ENCODE measurements at regions not wholly inside any gene's neighbourhood (a gene's known extent, or its start where the extent isn't known, plus 50 kb on each side); places are given as distances from the start of the nearest gene placed in this dataset.
A peak's percentile ranks its signal among the peaks of the same experiment; 100 is the strongest.

GRCh38 chr14:22226381-22226780, 362.6 kb downstream of the DAD1 start:
- Histone ChIP-seq H3K27ac (ENCODE audit: control insufficient read depth, insufficient read depth, low read length) (no peak overlapping the region), H3K9ac (ENCODE audit: control insufficient read depth, extremely low read depth, insufficient read depth, low read length) (no peak overlapping the region), H2AFZ (ENCODE audit: control insufficient read depth, low read length) (no peak overlapping the region), H3K4me1 (ENCODE audit: control insufficient read depth, extremely low read depth, insufficient read depth, low read length) (peaks cover 10% of the 10 kb centered on the region), H3K9me1 (ENCODE audit: control insufficient read depth, extremely low read depth, insufficient read depth, low read length) (no peaks in the 10 kb centered on the region), H3K9me3 (ENCODE audit: control insufficient read depth, low read depth, low read length) (no peaks in the 10 kb centered on the region), H3K36me3 (ENCODE audit: control insufficient read depth in 2 of 2, extremely low read depth in 1 of 2, insufficient read depth in 2 of 2, low read length in 2 of 2) (no peaks in the 10 kb centered on the region), H4K20me1 (ENCODE audit: control insufficient read depth, extremely low read depth, insufficient read depth, low read length) (no peaks in the 10 kb centered on the region), H3K4me3 (ENCODE audit: control insufficient read depth in 2 of 3, extremely low read depth in 1 of 3, insufficient read depth in 2 of 3, low read depth in 1 of 3, low read length in 3 of 3) (no peak overlapping the region), H3K4me2 (ENCODE audit: control insufficient read depth, extremely low read depth, insufficient read depth, low read depth, low read length) (no peak overlapping the region), H3K27me3 (ENCODE audit: control insufficient read depth, extremely low read depth, insufficient read depth, low read length) (no peaks in the 10 kb centered on the region), H3K79me2 (ENCODE audit: control insufficient read depth, insufficient read depth, low read length) (no peaks in the 10 kb centered on the region)
- FAIRE-seq (no peak), DNase-seq (ENCODE audit: low read depth, low spot score) (no peak)
- TF ChIP-seq EZH2 (IDR thresholded peaks at IDR 0.05; ENCODE audit: low read length) (no peak), CTCF (optimal IDR thresholded peaks at IDR 0.05 in 1 of 3, IDR thresholded peaks at IDR 0.05 in 1 of 3, conservative IDR thresholded peaks at IDR 0.05 in 1 of 3; ENCODE audit: extremely low read depth in 1 of 3, insufficient read depth in 2 of 3, low read length in 3 of 3) (peak; percentile 28 to 36 (median 29))
- dilution Hi-C loops (cut with MboI; ENCODE audit: extremely low pct_ligation_motif_present, low sequenced_read_pairs) = no loop called here

DNA sequence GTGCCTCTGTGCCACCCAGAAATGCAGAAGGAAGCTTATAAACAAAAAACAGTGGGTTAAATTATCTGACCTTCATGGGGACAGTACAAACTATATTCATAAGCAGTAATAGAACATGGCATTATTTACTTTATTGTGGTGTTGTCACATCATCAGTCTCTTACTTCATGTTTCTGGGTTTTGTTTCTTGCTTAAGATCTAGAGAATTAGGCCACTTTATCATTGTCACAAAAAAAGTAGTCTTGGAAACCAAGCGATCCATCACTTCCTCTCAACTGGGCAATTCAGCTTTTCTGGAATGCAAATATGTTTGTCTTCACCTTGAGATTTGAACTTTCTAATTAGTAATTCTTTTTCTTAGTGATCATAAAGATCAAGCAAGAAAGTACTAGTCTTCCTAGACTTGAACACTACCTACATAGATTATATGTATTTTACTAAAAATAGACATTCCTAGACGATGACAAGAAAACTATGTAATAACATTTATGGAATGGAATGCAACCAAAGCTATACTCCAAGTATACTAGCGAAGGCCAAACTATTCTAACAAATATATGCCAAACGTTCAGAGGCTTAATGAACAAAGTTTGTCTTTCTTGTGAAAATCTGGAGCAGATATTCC, 363.4 kb downstream of the DAD1 start:
- no peak for FAIRE-seq
- no peaks in the 10 kb centered on the region for H3K9me3 ChIP-seq (ENCODE audit: control insufficient read depth, low read depth, low read length)
- H3K4me3 ChIP-seq (ENCODE audit: control insufficient read depth in 2 of 3, extremely low read depth in 1 of 3, insufficient read depth in 2 of 3, low read depth in 1 of 3, low read length in 3 of 3) = no peak overlapping the region
- dilution Hi-C loops (cut with MboI; ENCODE audit: extremely low pct_ligation_motif_present, low sequenced_read_pairs) = no loop called here
- H3K9me1 ChIP-seq (ENCODE audit: control insufficient read depth, extremely low read depth, insufficient read depth, low read length) = no peaks in the 10 kb centered on the region
- no peak for TF ChIP-seq EZH2 (IDR thresholded peaks at IDR 0.05; ENCODE audit: low read length)
- TF ChIP-seq CTCF (optimal IDR thresholded peaks at IDR 0.05 in 1 of 3, IDR thresholded peaks at IDR 0.05 in 1 of 3, conservative IDR thresholded peaks at IDR 0.05 in 1 of 3; ENCODE audit: extremely low read depth in 1 of 3, insufficient read depth in 2 of 3, low read length in 3 of 3) = no peak
- peak overlapping the region; percentile 39 for H3K4me2 ChIP-seq (ENCODE audit: control insufficient read depth, extremely low read depth, insufficient read depth, low read depth, low read length)
- no peaks in the 10 kb centered on the region for H3K36me3 ChIP-seq (ENCODE audit: control insufficient read depth in 2 of 2, extremely low read depth in 1 of 2, insufficient read depth in 2 of 2, low read length in 2 of 2)
- no peak overlapping the region for H3K9ac ChIP-seq (ENCODE audit: control insufficient read depth, extremely low read depth, insufficient read depth, low read length)
- no peaks in the 10 kb centered on the region for H4K20me1 ChIP-seq (ENCODE audit: control insufficient read depth, extremely low read depth, insufficient read depth, low read length)
- no peaks in the 10 kb centered on the region for H3K27me3 ChIP-seq (ENCODE audit: control insufficient read depth, extremely low read depth, insufficient read depth, low read length)
- H3K27ac ChIP-seq (ENCODE audit: control insufficient read depth, insufficient read depth, low read length) = no peak overlapping the region
- H2AFZ ChIP-seq (ENCODE audit: control insufficient read depth, low read length) = peak overlapping the region; percentile 55
- no peak for DNase-seq (ENCODE audit: low read depth, low spot score)
- H3K4me1 ChIP-seq (ENCODE audit: control insufficient read depth, extremely low read depth, insufficient read depth, low read length) = peaks cover 10% of the 10 kb centered on the region
- no peaks in the 10 kb centered on the region for H3K79me2 ChIP-seq (ENCODE audit: control insufficient read depth, insufficient read depth, low read length)
